Endothelial cell of umbilical vein (primary cell): ENCODE measurements at regions not wholly inside any gene's neighbourhood (a gene's known extent, or its start where the extent isn't known, plus 50 kb on each side); places are given as distances from the start of the nearest gene placed in this dataset.

Source experiments
- POLR2A ChIP-seq: IDR thresholded peaks from 2 replicates; pipeline ENCODE4 v1.6.1; 2012; ENCODE audit warnings: low read depth, mild to moderate bottlenecking, control low read depth, low read length
- TF ChIP-seq, protein P1 (sequence below), 2 donors: IDR thresholded peaks; 1 replicate in 1 of 2; 2 replicates in 1 of 2; pipeline ENCODE4 v1.5.1; 2011; ENCODE audit warnings: low read length in 2 of 2, mild to moderate bottlenecking in 2 of 2, moderate library complexity in 2 of 2, control low read depth in 1 of 2, inconsistent platforms in 1 of 2, low read depth in 1 of 2; ENCODE audit not compliant: insufficient read depth in 1 of 2; ENCODE audit errors: extremely low read depth in 1 of 2

DNA sequence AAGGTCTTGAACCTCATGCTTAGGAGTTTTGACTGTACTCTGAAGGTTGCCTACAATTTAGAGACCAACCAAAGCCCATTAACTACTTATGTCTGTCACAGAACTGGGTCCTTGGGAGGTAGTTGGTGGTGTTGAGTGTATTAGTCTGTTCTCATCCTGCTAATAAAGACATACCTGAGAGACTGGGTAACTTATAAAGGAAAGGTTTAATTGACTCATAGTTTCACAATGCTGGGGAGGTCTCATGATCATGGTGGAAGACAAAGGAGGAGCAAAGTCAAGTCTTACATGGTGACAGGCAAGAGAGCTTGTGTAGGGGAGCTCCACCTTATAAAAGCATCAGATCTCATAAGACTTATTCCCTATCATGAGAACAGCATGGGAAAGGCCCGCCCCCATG, 319.6 kb upstream of the ZMIZ1 start:
- no peak for TF ChIP-seq POLR2A
- TF ChIP-seq, protein P1, sequence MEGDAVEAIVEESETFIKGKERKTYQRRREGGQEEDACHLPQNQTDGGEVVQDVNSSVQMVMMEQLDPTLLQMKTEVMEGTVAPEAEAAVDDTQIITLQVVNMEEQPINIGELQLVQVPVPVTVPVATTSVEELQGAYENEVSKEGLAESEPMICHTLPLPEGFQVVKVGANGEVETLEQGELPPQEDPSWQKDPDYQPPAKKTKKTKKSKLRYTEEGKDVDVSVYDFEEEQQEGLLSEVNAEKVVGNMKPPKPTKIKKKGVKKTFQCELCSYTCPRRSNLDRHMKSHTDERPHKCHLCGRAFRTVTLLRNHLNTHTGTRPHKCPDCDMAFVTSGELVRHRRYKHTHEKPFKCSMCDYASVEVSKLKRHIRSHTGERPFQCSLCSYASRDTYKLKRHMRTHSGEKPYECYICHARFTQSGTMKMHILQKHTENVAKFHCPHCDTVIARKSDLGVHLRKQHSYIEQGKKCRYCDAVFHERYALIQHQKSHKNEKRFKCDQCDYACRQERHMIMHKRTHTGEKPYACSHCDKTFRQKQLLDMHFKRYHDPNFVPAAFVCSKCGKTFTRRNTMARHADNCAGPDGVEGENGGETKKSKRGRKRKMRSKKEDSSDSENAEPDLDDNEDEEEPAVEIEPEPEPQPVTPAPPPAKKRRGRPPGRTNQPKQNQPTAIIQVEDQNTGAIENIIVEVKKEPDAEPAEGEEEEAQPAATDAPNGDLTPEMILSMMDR (IDR thresholded peaks at IDR 0.05; ENCODE audit: extremely low read depth in 1 of 2, insufficient read depth in 1 of 2, low read depth in 1 of 2, low read length in 2 of 2), result no peak
